H1 (cell line): ENCODE measurements at regions not wholly inside any gene's neighbourhood (a gene's known extent, or its start where the extent isn't known, plus 50 kb on each side); places are given as distances from the start of the nearest gene placed in this dataset.

Source experiments
- CTCF ChIA-PET: fragments of 300-600 bp; sonication (Branson Sonifier 250); formaldehyde crosslinking; loops from one replicate; lab custom pipeline; 2021; ENCODE audit not compliant: partially characterized antibody; lab: Charles Lee
- POLR2A ChIA-PET: fragments of 300-600 bp; sonication (Branson Sonifier 250); formaldehyde crosslinking; loops from one replicate; lab custom pipeline; 2021; ENCODE audit warnings: inconsistent platforms; ENCODE audit not compliant: partially characterized antibody; lab: Charles Lee
- DNase-seq, 2 experiments: peaks; one replicate each; pipeline versions ENCODE4 v3.0.0 to v3.0.0-alpha.2; 2010 to 2022; ENCODE audit warnings: low spot score in 2 of 2, low read depth in 1 of 2, mixed read lengths in 1 of 2
- FAIRE-seq: peaks from 2 replicates; lab custom pipeline; 2011; peaks lifted over from hg19 to GRCh38; lab: Jason Lieb, UNC
- H2AFZ ChIP-seq: 2 replicates; pipeline ENCODE4 v1.8.1; 2012; ENCODE audit warnings: low read length, inconsistent platforms
- H2AK5ac ChIP-seq: 2 replicates; pipeline ENCODE4 v1.6.1; 2013; ENCODE audit warnings: low read depth, low read length
- H2BK120ac ChIP-seq: replicated peaks from 2 replicates; pipeline ENCODE3; 2013; ENCODE audit warnings: low read depth, low read length, inconsistent platforms
- H2BK12ac ChIP-seq: 2 replicates; pipeline ENCODE4 v1.6.1; 2013; ENCODE audit warnings: low read depth, low read length
- H2BK15ac ChIP-seq: 2 replicates; pipeline ENCODE4 v1.6.1; 2013; ENCODE audit warnings: low read length
- H2BK20ac ChIP-seq: 2 replicates; pipeline ENCODE4 v1.6.1; 2013; ENCODE audit warnings: low read length
- H2BK5ac ChIP-seq: 2 replicates; pipeline ENCODE4 v1.6.1; 2013; ENCODE audit warnings: low read depth, low read length
- H3K14ac ChIP-seq: 2 replicates; pipeline ENCODE4 v1.6.1; 2013; ENCODE audit warnings: inconsistent platforms; ENCODE audit not compliant: insufficient read length
- H3K18ac ChIP-seq: 2 replicates; pipeline ENCODE4 v1.6.1; 2013; ENCODE audit warnings: low read length; ENCODE audit errors: extremely low read depth
- H3K23ac ChIP-seq: 2 replicates; pipeline ENCODE4 v1.6.1; 2013; ENCODE audit warnings: inconsistent platforms; ENCODE audit not compliant: insufficient read length
- H3K23me2 ChIP-seq: 2 replicates; pipeline ENCODE4 v1.6.1; 2013; ENCODE audit warnings: low read depth, low read length
- H3K27ac ChIP-seq: 2 replicates; pipeline ENCODE4 v1.6.1; 2011; ENCODE audit warnings: low read depth, low read length, inconsistent platforms
- H3K27me3 ChIP-seq, 4 experiments: replicated peaks in 1 of 4; 1 replicate in 1 of 4; 2 replicates in 3 of 4; pipeline versions ENCODE4 v1.6.1 to v1.8.1; 2011 to 2013; ENCODE audit warnings: low read length in 3 of 4, mild to moderate bottlenecking in 3 of 4, inconsistent platforms in 2 of 4, mixed read lengths in 2 of 4, moderate library complexity in 1 of 4; ENCODE audit not compliant: control insufficient read depth in 3 of 4, insufficient read depth in 3 of 4; ENCODE audit errors: extremely low read depth in 1 of 4
- H3K36me3 ChIP-seq, 4 experiments: 2 replicates each; pipeline versions ENCODE4 v1.6.1 to v1.8.1; 2011 to 2013; ENCODE audit warnings: mild to moderate bottlenecking in 4 of 4, low read length in 3 of 4, moderate library complexity in 2 of 4, control low read depth in 1 of 4, inconsistent platforms in 1 of 4; ENCODE audit not compliant: insufficient read depth in 4 of 4, control insufficient read depth in 2 of 4
- H3K4ac ChIP-seq: replicated peaks from 2 replicates; pipeline ENCODE3; 2013; ENCODE audit warnings: low read length, low read depth, mixed read lengths, inconsistent platforms; ENCODE audit not compliant: insufficient read length
- H3K4me1 ChIP-seq, 4 experiments: replicated peaks in 1 of 4; 1 replicate in 1 of 4; 2 replicates in 3 of 4; pipeline versions ENCODE4 v1.6.1 to v1.8.1; 2011 to 2013; ENCODE audit warnings: low read length in 3 of 4, inconsistent platforms in 2 of 4, mixed read lengths in 1 of 4; ENCODE audit not compliant: insufficient read depth in 4 of 4, control insufficient read depth in 3 of 4
- H3K4me2 ChIP-seq, 2 experiments: 2 replicates each; pipeline versions ENCODE4 v1.6.1 to v1.8.1; 2011 to 2013; ENCODE audit warnings: low read depth in 2 of 2, low read length in 2 of 2, control low read depth in 1 of 2, inconsistent platforms in 1 of 2, mild to moderate bottlenecking in 1 of 2; ENCODE audit not compliant: insufficient read depth in 1 of 2
- H3K4me3 ChIP-seq, 4 experiments: fragments of 200-600, 300-600 bp in 1 of 4; sonication (generic), shearing (Covaris generic), sonication (Bioruptor Twin) in 1 of 4; 2 replicates each; pipeline versions ENCODE4 v1.5.1 to v1.8.1; 2011 to 2016; ENCODE audit warnings: low read length in 4 of 4, low read depth in 3 of 4, control low read depth in 2 of 4, inconsistent platforms in 2 of 4, mild to moderate bottlenecking in 2 of 4, mixed read lengths in 1 of 4, moderate library complexity in 1 of 4; ENCODE audit not compliant: insufficient read depth in 2 of 4; ENCODE audit errors: extremely low read depth in 1 of 4
- H3K56ac ChIP-seq: replicated peaks from 2 replicates; pipeline ENCODE3; 2013; ENCODE audit warnings: low read depth, mild to moderate bottlenecking, mixed read lengths, low read length, inconsistent platforms; ENCODE audit not compliant: insufficient read length
- H3K79me1 ChIP-seq: 2 replicates; pipeline ENCODE4 v1.6.1; 2013; ENCODE audit warnings: low read depth, low read length, control low read depth
- H3K79me2 ChIP-seq, 2 experiments: 2 replicates each; pipeline versions ENCODE4 v1.6.1 to v1.8.1; 2012 to 2013; ENCODE audit warnings: low read length in 2 of 2, mild to moderate bottlenecking in 2 of 2, inconsistent platforms in 1 of 2; ENCODE audit not compliant: insufficient read depth in 2 of 2, control insufficient read depth in 1 of 2
- H3K9ac ChIP-seq, 4 experiments: replicated peaks in 1 of 4; 1 replicate in 1 of 4; 2 replicates in 3 of 4; pipeline versions ENCODE4 v1.6.1 to v1.8.1; 2011 to 2013; ENCODE audit warnings: low read depth in 3 of 4, low read length in 3 of 4, control low read depth in 2 of 4, mild to moderate bottlenecking in 2 of 4, moderate library complexity in 2 of 4, inconsistent platforms in 1 of 4; ENCODE audit errors: extremely low read depth in 1 of 4
- H3K9me3 ChIP-seq, 2 experiments: 2 replicates each; pipeline versions ENCODE4 v1.6.1 to v1.8.1; 2012 to 2013; ENCODE audit warnings: mild to moderate bottlenecking in 2 of 2, moderate library complexity in 2 of 2, control low read depth in 1 of 2, inconsistent platforms in 1 of 2, low read depth in 1 of 2, low read length in 1 of 2, mixed read lengths in 1 of 2; ENCODE audit not compliant: insufficient read depth in 2 of 2
- H4K20me1 ChIP-seq, 2 experiments: replicated peaks in 1 of 2; 2 replicates each; pipeline versions ENCODE3 to v1.8.1; 2011 to 2013; ENCODE audit warnings: inconsistent platforms in 2 of 2, low read length in 2 of 2, mild to moderate bottlenecking in 1 of 2; ENCODE audit not compliant: insufficient read depth in 2 of 2, control insufficient read depth in 1 of 2
- H4K5ac ChIP-seq: 2 replicates; pipeline ENCODE4 v1.6.1; 2013; ENCODE audit warnings: low read length, low read depth, mixed read lengths, inconsistent platforms; ENCODE audit not compliant: insufficient read length
- H4K8ac ChIP-seq: 2 replicates; pipeline ENCODE4 v1.8.0; 2013; ENCODE audit warnings: mild to moderate bottlenecking, moderate library complexity, low read length, inconsistent platforms; ENCODE audit not compliant: insufficient read depth; ENCODE audit errors: extremely low read depth
- H4K91ac ChIP-seq: replicated peaks from 2 replicates; pipeline ENCODE3; 2013; ENCODE audit warnings: low read length, mixed read lengths, inconsistent platforms; ENCODE audit not compliant: insufficient read length
- CBX5 ChIP-seq: fragments of 300-800, 300-1000 bp; sonication (generic); IDR thresholded peaks from 2 replicates; pipeline ENCODE4 v1.7.1; 2016; ENCODE audit warnings: antibody characterized with exemption, low read length, low read depth
- WGBS, 2 experiments: shearing (Covaris generic) in 1 of 2; methylation state at CpG; one replicate each; pipeline versions ENCODE4 v1.1.6 to v1.1.7; 2013 to 2015; ENCODE audit warnings: low lambda C conversion rate in 2 of 2, mixed read lengths in 2 of 2, inconsistent platforms in 1 of 2, low coverage in 1 of 2, missing lambda C conversion rate in 1 of 2; ENCODE audit not compliant: insufficient replicate concordance in 2 of 2, insufficient coverage in 1 of 2, insufficient read length in 1 of 2; ENCODE audit errors: extremely low coverage in 1 of 2, missing lambda C conversion rate in 1 of 2; 5-methylcytosine and 5-hydroxymethylcytosine counted together

DNA sequence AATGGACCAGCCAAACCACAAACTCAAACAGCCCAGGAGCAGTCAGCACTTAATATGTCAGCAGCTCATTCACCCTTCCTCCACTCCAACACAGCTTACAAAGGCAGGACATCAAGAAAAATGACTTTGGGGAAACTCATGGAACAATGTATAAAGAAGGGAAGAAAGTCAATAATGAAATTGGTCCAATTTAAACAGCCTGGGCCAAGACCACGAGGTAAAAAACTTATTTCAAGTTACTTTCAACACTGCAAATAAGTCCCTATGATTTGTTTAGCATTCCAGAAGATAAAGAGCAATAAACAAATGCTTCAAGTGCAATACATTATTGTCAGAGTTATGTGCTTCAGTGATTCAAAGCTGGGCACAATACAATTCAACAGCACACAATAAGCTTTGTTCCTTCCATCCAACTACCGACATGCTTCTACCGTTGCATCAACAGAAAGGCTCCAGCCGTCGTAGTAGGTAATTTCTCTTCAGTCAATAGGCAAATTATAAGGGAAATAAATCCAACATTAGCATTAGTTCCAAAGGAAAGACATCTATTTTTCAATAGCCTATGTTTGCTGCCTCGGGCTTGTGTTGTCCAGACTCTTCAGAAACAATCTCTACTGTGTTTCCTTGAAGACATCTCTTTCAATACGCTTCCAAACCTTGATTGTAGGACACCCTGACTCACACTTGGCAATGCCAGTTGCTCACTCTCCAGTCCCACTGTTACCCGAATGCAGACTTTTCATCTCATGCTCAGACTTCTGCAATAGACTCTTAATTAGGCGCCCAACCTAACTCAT, 225.7 kb downstream of the NUAK1 start:
- no peak for FAIRE-seq
- no peaks in the 10 kb centered on the region for H3K9me3 ChIP-seq
- H3K79me1 ChIP-seq: no peaks in the 10 kb centered on the region
- no peaks in the 10 kb centered on the region for H4K20me1 ChIP-seq
- no peak overlapping the region for H2BK20ac ChIP-seq
- no peak overlapping the region for H2BK120ac ChIP-seq
- no peak for TF ChIP-seq CBX5
- TF ChIP-seq, all 59 proteins: peak for 0
- ChIA-PET CTCF (interaction anchor here (0.7 kb wide), 1 partner anchor 236 kb away, joined by 3 read pairs; no protein-coding TSS in a partner anchor), POLR2A (no interaction called here)
- Histone ChIP-seq H3K4ac (no peak overlapping the region), H3K23me2 (no peaks in the 10 kb centered on the region; the same call in 1 of the 2 replicates), H3K56ac (no peak overlapping the region), H3K4me1 (no peaks in the 10 kb centered on the region), H3K27me3 (no peaks in the 10 kb centered on the region), H4K5ac (no peak overlapping the region), H4K8ac (no peak overlapping the region), H2BK12ac (no peak overlapping the region), H3K36me3 (no peaks in the 10 kb centered on the region), H3K4me2 (no peak overlapping the region), H2AK5ac (no peak overlapping the region), H2AFZ (no peak overlapping the region), H2BK15ac (no peak overlapping the region), H3K4me3 (no peak overlapping the region), H4K91ac (no peak overlapping the region), H3K9ac (no peak overlapping the region), H3K18ac (no peak overlapping the region), H3K14ac (no peak overlapping the region), H3K23ac (no peak overlapping the region), H3K27ac (no peak overlapping the region), H3K79me2 (no peaks in the 10 kb centered on the region), H2BK5ac (no peak overlapping the region)
- WGBS, 2 experiments: 90% methylated on average over 9 of the region's 9 CpGs; no CpG with 5 or more reads in 1 of the 2 experiments
- no peak for DNase-seq
